CD4-positive, alpha-beta T cell (primary cell): ENCODE measurements at regions not wholly inside any gene's neighbourhood (a gene's known extent, or its start where the extent isn't known, plus 50 kb on each side); places are given as distances from the start of the nearest gene placed in this dataset.
"Not testable (repeated sequence)": the region's sequence is repeated elsewhere in the genome, so short reads cannot be mapped to it uniquely, and the experiment has no call there.

Source experiments
- ATAC-seq: fragments of 200-7000 bp; cut with Tn5 transposase; one replicate; pipeline ENCODE4 v1.10.0; 2022; ENCODE audit warnings: mild to moderate bottlenecking; ENCODE audit not compliant: poor library complexity
- CTCF ChIA-PET: fragments of 350-600 bp; sonication (Branson Sonifier 250); formaldehyde crosslinking; loops from one replicate; lab custom pipeline; 2021; ENCODE audit warnings: antibody characterized with exemption, inconsistent platforms; lab: Charles Lee
- POLR2A ChIA-PET: fragments of 350-600 bp; sonication (Branson Sonifier 250); formaldehyde crosslinking; loops from one replicate; lab custom pipeline; 2021; ENCODE audit warnings: antibody characterized with exemption, inconsistent platforms; lab: Charles Lee
- DNase-seq, 14 experiments: peaks; one replicate each; pipeline ENCODE4 v3.0.0-alpha.2; 2013 to 2020; ENCODE audit warnings: mixed read lengths in 2 of 14
- H3K27ac ChIP-seq, 2 donors: one replicate each; pipeline versions ENCODE4 v1.5.1 to v1.7.0; 2013; ENCODE audit warnings: low read length in 2 of 2, low read depth in 1 of 2, mild to moderate bottlenecking in 1 of 2
- H3K27me3 ChIP-seq, 2 experiments: 1 replicate in 1 of 2; 2 replicates in 1 of 2; pipeline versions ENCODE4 v1.6.1 to v1.7.0; 2013; ENCODE audit warnings: low read length in 2 of 2, control low read depth in 1 of 2, mild to moderate bottlenecking in 1 of 2, moderate library complexity in 1 of 2; ENCODE audit not compliant: insufficient read depth in 2 of 2, control insufficient read depth in 1 of 2
- H3K36me3 ChIP-seq: one replicate; pipeline ENCODE4 v1.6.1; 2013; ENCODE audit warnings: low read length, control low read depth; ENCODE audit not compliant: insufficient read depth
- H3K4me1 ChIP-seq: one replicate; pipeline ENCODE4 v1.6.1; 2013; ENCODE audit warnings: low read length, control low read depth; ENCODE audit not compliant: insufficient read depth
- H3K4me3 ChIP-seq: one replicate; pipeline ENCODE4 v1.5.1; 2013; ENCODE audit warnings: mild to moderate bottlenecking, low read length, moderate library complexity
- H3K9me3 ChIP-seq, 2 experiments: 1 replicate in 1 of 2; 2 replicates in 1 of 2; pipeline versions ENCODE4 v1.6.1 to v1.7.0; 2013; ENCODE audit warnings: low read length in 2 of 2, mild to moderate bottlenecking in 2 of 2, control low read depth in 1 of 2, moderate library complexity in 1 of 2; ENCODE audit not compliant: control insufficient read depth in 1 of 2, insufficient read depth in 1 of 2
- H3K27ac Mint-ChIP-seq: one replicate; pipeline ENCODE4 v1.8.0; 2020; ENCODE audit warnings: mixed read lengths
- H3K27me3 Mint-ChIP-seq: one replicate; pipeline ENCODE4 v1.8.0; 2021; ENCODE audit warnings: mixed read lengths
- H3K36me3 Mint-ChIP-seq: one replicate; pipeline ENCODE4 v1.8.0; 2021; ENCODE audit warnings: low read depth, mixed read lengths
- H3K4me1 Mint-ChIP-seq: one replicate; pipeline ENCODE4 v1.8.0; 2021; ENCODE audit warnings: low read depth, mixed read lengths
- H3K4me3 Mint-ChIP-seq: one replicate; pipeline ENCODE4 v1.8.0; 2020; ENCODE audit warnings: mild to moderate bottlenecking, mixed read lengths
- H3K9me3 Mint-ChIP-seq: one replicate; pipeline ENCODE4 v1.8.0; 2020; ENCODE audit warnings: mixed read lengths
- intact Hi-C, 2 experiments: fragments of 100-400 bp; cut with DNase I in 1 of 2; cut with micrococcal nuclease in 1 of 2; formaldehyde crosslinking; loops; one replicate each; pipeline versions ENCODE4 v1.15.1 to v1.9.0; 2023 to 2025; cut with DNase I, micrococcal nuclease
- TF ChIP-seq, protein P1 (sequence below): fragments of 200-600 bp; IDR thresholded peaks from one replicate; pipeline ENCODE4 v1.8.0; 2022; ENCODE audit warnings: antibody characterized with exemption, mild to moderate bottlenecking

DNA sequence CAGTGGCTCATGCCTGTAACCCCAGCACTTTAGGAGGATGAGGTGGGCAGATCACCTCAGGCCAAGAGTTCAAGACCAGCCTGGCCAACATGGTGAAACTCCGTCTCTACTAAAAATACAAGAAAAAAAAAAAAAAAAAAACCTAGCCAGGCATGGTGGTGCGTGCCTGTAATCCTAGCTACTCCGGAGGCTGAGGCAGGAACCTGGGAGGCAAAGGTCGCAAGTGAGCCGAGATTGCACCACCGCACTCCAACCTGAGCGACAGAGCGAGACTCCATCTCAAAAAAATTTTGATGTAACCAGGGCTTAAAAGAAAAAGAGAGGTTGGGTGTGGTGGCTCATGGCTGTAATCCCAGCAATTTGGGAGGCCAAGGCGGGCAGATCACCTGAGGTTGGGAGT is 66.4 kb upstream of the PRR5 start:
- DNase-seq, H3K36me3 ChIP-seq, H3K27ac Mint-ChIP-seq, H3K27me3 ChIP-seq, POLR2A ChIA-PET, H3K27me3 Mint-ChIP-seq, H3K27ac ChIP-seq, intact Hi-C loops, H3K4me1 Mint-ChIP-seq, H3K36me3 Mint-ChIP-seq, H3K4me3 ChIP-seq, ATAC-seq, H3K9me3 Mint-ChIP-seq, H3K4me3 Mint-ChIP-seq, H3K9me3 ChIP-seq: not testable (repeated sequence)
- CTCF ChIA-PET, result interaction anchor here (1.2 kb wide), 1 partner anchor 9 kb away, joined by 3 read pairs; no protein-coding TSS in a partner anchor
- peaks cover 24% of the 10 kb centered on the region for H3K4me1 ChIP-seq

DNA sequence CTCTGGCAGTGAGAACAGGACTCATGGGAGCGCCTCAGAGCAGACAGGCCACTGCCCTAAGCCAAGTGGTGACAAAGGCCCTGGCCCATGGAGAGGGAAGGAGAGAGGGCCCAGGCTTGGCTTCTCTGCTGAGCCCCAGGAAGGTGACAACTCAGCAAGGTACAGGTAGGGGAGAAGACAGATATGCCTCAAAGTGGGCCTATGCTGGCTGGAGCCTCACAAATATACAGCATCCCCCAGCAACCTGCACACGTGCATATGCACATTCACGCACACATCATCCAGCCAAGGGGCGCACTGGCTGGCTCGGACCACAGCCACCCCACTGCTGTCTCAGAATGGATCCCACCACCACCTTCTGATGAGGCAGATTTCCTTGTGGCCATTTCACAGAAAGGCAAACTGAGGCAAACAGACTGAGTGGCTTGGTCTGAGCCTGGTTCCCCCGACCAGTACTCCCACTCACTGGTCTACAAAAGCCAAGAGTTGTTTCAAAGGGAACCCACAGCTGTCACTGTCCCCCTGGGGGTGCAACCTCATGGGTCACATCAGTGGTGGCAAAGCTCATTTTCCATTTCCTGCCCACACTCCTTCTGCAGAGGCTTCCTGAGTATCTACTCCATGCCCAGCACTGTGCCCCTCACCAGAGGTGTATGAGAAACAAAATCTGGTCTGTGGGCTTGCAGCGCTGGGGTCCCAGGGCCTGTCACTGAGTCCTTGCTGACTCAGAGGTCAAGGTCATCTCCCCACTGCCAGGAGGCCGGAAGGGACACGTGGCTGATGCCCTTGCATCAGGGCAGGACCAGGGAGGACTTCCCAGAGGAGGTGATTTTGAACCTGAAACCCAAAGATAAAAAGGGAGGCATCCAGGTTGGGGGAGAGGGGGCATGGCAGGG is 67.3 kb upstream of the PRR5 start:
- ATAC-seq (no peak), DNase-seq (no peak)
- H3K4me1 Mint-ChIP-seq, result no peaks in the 10 kb centered on the region
- no peak overlapping the region for H3K4me3 ChIP-seq
- ChIA-PET CTCF (no interaction called here), POLR2A (no interaction called here)
- no peak overlapping the region for H3K4me3 Mint-ChIP-seq
- no peaks in the 10 kb centered on the region for H3K36me3 Mint-ChIP-seq
- TF ChIP-seq, protein P1, sequence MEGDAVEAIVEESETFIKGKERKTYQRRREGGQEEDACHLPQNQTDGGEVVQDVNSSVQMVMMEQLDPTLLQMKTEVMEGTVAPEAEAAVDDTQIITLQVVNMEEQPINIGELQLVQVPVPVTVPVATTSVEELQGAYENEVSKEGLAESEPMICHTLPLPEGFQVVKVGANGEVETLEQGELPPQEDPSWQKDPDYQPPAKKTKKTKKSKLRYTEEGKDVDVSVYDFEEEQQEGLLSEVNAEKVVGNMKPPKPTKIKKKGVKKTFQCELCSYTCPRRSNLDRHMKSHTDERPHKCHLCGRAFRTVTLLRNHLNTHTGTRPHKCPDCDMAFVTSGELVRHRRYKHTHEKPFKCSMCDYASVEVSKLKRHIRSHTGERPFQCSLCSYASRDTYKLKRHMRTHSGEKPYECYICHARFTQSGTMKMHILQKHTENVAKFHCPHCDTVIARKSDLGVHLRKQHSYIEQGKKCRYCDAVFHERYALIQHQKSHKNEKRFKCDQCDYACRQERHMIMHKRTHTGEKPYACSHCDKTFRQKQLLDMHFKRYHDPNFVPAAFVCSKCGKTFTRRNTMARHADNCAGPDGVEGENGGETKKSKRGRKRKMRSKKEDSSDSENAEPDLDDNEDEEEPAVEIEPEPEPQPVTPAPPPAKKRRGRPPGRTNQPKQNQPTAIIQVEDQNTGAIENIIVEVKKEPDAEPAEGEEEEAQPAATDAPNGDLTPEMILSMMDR, result no peak
- H3K27me3 Mint-ChIP-seq, result no peaks in the 10 kb centered on the region
- intact Hi-C loops, result no loop called here
- H3K36me3 ChIP-seq, result no peaks in the 10 kb centered on the region
- H3K27ac Mint-ChIP-seq, result no peak overlapping the region
- peaks cover 19% of the 10 kb centered on the region for H3K4me1 ChIP-seq
- H3K9me3 Mint-ChIP-seq, result no peaks in the 10 kb centered on the region
- no peak overlapping the region for H3K27ac ChIP-seq
- H3K27me3 ChIP-seq, result no peaks in the 10 kb centered on the region
- no peaks in the 10 kb centered on the region for H3K9me3 ChIP-seq

DNA sequence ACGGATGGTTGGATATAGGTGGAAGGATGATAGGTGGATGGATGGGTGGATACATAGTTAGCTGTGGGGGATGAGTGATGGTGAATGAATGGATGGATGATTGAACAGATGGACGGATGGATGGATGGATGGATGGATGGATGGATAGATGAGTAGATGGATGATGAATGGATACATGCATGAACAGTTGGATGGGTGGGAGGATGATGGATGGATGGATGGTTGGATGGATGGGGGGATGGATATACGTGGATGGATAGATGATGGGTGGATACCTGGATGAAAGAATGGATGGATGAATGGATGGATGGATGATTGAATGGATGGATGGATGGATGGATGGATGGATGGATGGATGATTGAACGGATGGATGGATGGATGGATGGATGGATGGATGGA is 68.4 kb upstream of the PRR5 start:
- TF ChIP-seq, protein P1, result no peak
- no peak for ATAC-seq
- no peaks in the 10 kb centered on the region for H3K9me3 Mint-ChIP-seq
- ChIA-PET POLR2A (no interaction called here), CTCF (no interaction called here)
- Histone ChIP-seq H3K4me1 (peaks cover 19% of the 10 kb centered on the region), H3K27me3 (no peaks in the 10 kb centered on the region), H3K9me3 (no peaks in the 10 kb centered on the region), H3K4me3 (no peak overlapping the region), H3K27ac (no peak overlapping the region), H3K36me3 (no peaks in the 10 kb centered on the region)
- no peak for DNase-seq
- no peaks in the 10 kb centered on the region for H3K36me3 Mint-ChIP-seq
- H3K27ac Mint-ChIP-seq, result no peak overlapping the region
- no peak overlapping the region for H3K4me3 Mint-ChIP-seq
- no peaks in the 10 kb centered on the region for H3K27me3 Mint-ChIP-seq
- intact Hi-C loops, result no loop called here
- no peaks in the 10 kb centered on the region for H3K4me1 Mint-ChIP-seq
